HG03095 (cell line): ENCODE measurements at regions not wholly inside any gene's neighbourhood (a gene's known extent, or its start where the extent isn't known, plus 50 kb on each side); places are given as distances from the start of the nearest gene placed in this dataset.

ENCODE experiments used
- ATAC-seq: cut with Tn5 transposase; IDR thresholded peaks from one replicate; pipeline ENCODE4 v1.9.1; 2021; ENCODE audit warnings: moderate library complexity; ENCODE audit not compliant: unreplicated experiment

- ATAC-seq, result no peak
Observed at GRCh38 chr1:87806379-87807094, 477.9 kb downstream of the LMO4 start.

GRCh38 chr1:87810166-87810565 lies 481.5 kb downstream of the LMO4 start:
- no peak for ATAC-seq

- ATAC-seq, result peak; percentile 78
Observed at GRCh38 chr1:87812871-87813577, 484.3 kb downstream of the LMO4 start.

GRCh38 chr1:87814573-87814972 lies 485.9 kb downstream of the LMO4 start:
- ATAC-seq, result no peak

GRCh38 chr1:87816646-87817045 lies 488.0 kb downstream of the LMO4 start:
- ATAC-seq, result no peak

- no peak for ATAC-seq
Observed at GRCh38 chr1:87820668-87821334, 492.1 kb downstream of the LMO4 start.

GRCh38 chr1:87821335-87821697 lies 492.6 kb downstream of the LMO4 start:
- ATAC-seq, result no peak

GRCh38 chr1:87826681-87827251 lies 498.1 kb downstream of the LMO4 start:
- ATAC-seq, result peak; percentile 89

GRCh38 chr1:87829360-87829759 lies 500.7 kb downstream of the LMO4 start:
- no peak for ATAC-seq

- ATAC-seq, result no peak
Observed at GRCh38 chr1:87830432-87830978, 501.8 kb downstream of the LMO4 start.

GRCh38 chr1:87833166-87833565 lies 504.5 kb downstream of the LMO4 start:
- ATAC-seq, result no peak

GRCh38 chr1:87834151-87834550 lies 505.5 kb downstream of the LMO4 start:
- no peak for ATAC-seq

- ATAC-seq, result no peak
Observed at GRCh38 chr1:87834941-87835340, 506.3 kb downstream of the LMO4 start.

GRCh38 chr1:87840767-87841166 lies 512.1 kb downstream of the LMO4 start:
- peak; percentile 90 for ATAC-seq

GRCh38 chr1:87841332-87841731 lies 512.7 kb downstream of the LMO4 start:
- no peak for ATAC-seq

GRCh38 chr1:87842156-87842555 lies 513.5 kb downstream of the LMO4 start:
- no peak for ATAC-seq

- no peak for ATAC-seq
Observed at GRCh38 chr1:87844251-87844650, 515.6 kb downstream of the LMO4 start.

GRCh38 chr1:87851490-87851889 lies 522.8 kb downstream of the LMO4 start:
- no peak for ATAC-seq

- no peak for ATAC-seq
Observed at GRCh38 chr1:87852410-87853161, 523.9 kb downstream of the LMO4 start.

- ATAC-seq, result no peak
Observed at GRCh38 chr1:87853576-87854351, 525.1 kb downstream of the LMO4 start.
